A673 (cell line): ENCODE measurements at regions not wholly inside any gene's neighbourhood (a gene's known extent, or its start where the extent isn't known, plus 50 kb on each side); places are given as distances from the start of the nearest gene placed in this dataset.

Experiments
- BruUV-seq: library from RNA; stranded (reverse); fragments of 400-500 nt; replicated peaks from 2 replicates; lab custom pipeline; 2021; lab: Mats Ljungman, UMichigan
- CTCF ChIA-PET: fragments of 300-600 bp; sonication (Branson Sonifier 250); formaldehyde crosslinking; loops from one replicate; lab custom pipeline; 2022; ENCODE audit warnings: antibody characterized with exemption; lab: Charles Lee
- POLR2A ChIA-PET: fragments of 300-600 bp; sonication (Branson Sonifier 250); formaldehyde crosslinking; loops from one replicate; lab custom pipeline; 2022; ENCODE audit warnings: antibody characterized with exemption; ENCODE audit not compliant: low non-redundant PET; lab: Charles Lee
- DNase-seq: peaks from one replicate; pipeline ENCODE4 v3.0.0-alpha.2; 2015; ENCODE audit warnings: low spot score
- H3K27ac ChIP-seq: fragments of 200-600 bp; sonication (generic); 2 replicates; pipeline ENCODE4 v1.5.1; 2016; ENCODE audit warnings: mixed run types, low read depth, mild to moderate bottlenecking, mixed read lengths, antibody characterized with exemption, low read length; ENCODE audit not compliant: poor library complexity, severe bottlenecking
- H3K27me3 ChIP-seq: fragments of 200-600 bp; sonication (generic); replicated peaks from 2 replicates; pipeline ENCODE4 v1.6.1; 2017; ENCODE audit warnings: mixed run types, low read depth, mild to moderate bottlenecking, mixed read lengths, antibody characterized with exemption, low read length; ENCODE audit not compliant: insufficient read depth, poor library complexity
- H3K36me3 ChIP-seq: fragments of 200-600 bp; sonication (generic); 2 replicates; pipeline ENCODE4 v1.6.1; 2016; ENCODE audit warnings: mixed run types, mild to moderate bottlenecking, mixed read lengths, antibody characterized with exemption, low read length; ENCODE audit not compliant: insufficient read depth, poor library complexity, severe bottlenecking
- H3K4me1 ChIP-seq: fragments of 200-600 bp; sonication (generic); 2 replicates; pipeline ENCODE4 v1.6.1; 2017; ENCODE audit warnings: mixed run types, mild to moderate bottlenecking, mixed read lengths, antibody characterized with exemption, low read length; ENCODE audit not compliant: insufficient read depth, poor library complexity, severe bottlenecking
- H3K4me3 ChIP-seq: fragments of 200-600 bp; sonication (generic); 2 replicates; pipeline ENCODE4 v1.5.1; 2016; ENCODE audit warnings: low read depth, mixed run types, mild to moderate bottlenecking, mixed read lengths, low read length; ENCODE audit not compliant: poor library complexity, severe bottlenecking
- H3K9me3 ChIP-seq: fragments of 200-600 bp; sonication (generic); 2 replicates; pipeline ENCODE4 v1.6.1; 2016; ENCODE audit warnings: mixed run types, low read depth, mild to moderate bottlenecking, mixed read lengths, antibody characterized with exemption, low read length; ENCODE audit not compliant: poor library complexity, severe bottlenecking
- CTCF ChIP-seq: fragments of 300-800, 200-600 bp; sonication (generic); conservative IDR thresholded peaks from 2 replicates; pipeline ENCODE4 v1.5.1; 2017; ENCODE audit warnings: low read depth, mild to moderate bottlenecking, antibody characterized with exemption, low read length, moderate library complexity, mixed read lengths
- EZH2 ChIP-seq: fragments of 200-600 bp; sonication (generic); IDR thresholded peaks from 2 replicates; pipeline ENCODE4 v1.6.1; 2017; ENCODE audit warnings: borderline replicate concordance, low read depth, mild to moderate bottlenecking, mixed read lengths, antibody characterized with exemption, low read length; ENCODE audit not compliant: poor library complexity, severe bottlenecking
- intact Hi-C: fragments of 100-400 bp; cut with micrococcal nuclease; formaldehyde crosslinking; loops from one replicate; pipeline ENCODE4 v1.10.0; 2022; ENCODE audit not compliant: unreplicated experiment

DNA sequence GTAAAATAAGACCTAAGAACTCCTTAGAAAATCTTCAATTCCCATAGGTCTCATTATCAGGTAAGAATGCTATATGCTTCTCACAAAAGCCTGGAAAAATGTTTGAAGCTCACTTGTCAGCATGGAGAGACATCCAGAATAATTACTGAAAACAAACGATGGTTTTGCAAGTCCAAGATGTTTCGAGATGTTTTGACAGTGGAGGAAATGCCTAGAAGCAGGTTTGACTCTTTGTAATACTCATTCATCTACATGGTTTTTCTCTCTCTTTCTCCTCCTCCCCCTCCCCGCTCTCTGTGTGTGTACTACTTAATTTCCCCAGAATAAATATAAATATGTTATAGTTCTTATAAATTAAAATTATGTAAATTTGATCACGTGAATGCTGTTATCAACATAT is 131.9 kb upstream of the NR3C2 start:
- Histone ChIP-seq H3K36me3 (no peaks in the 10 kb centered on the region), H3K9me3 (no peaks in the 10 kb centered on the region), H3K27me3 (no peaks in the 10 kb centered on the region), H3K4me1 (no peaks in the 10 kb centered on the region), H3K4me3 (no peak overlapping the region), H3K27ac (no peak overlapping the region)
- TF ChIP-seq CTCF = no peak
- no peak for TF ChIP-seq EZH2
- ChIA-PET POLR2A (no interaction called here), CTCF (no interaction called here)
- intact Hi-C loops = no loop called here
- no peak for DNase-seq
- no TSS peak for BruUV-seq

GRCh38 chr4:148573296-148573695 is 131.1 kb upstream of the NR3C2 start:
- no TSS peak for BruUV-seq
- DNase-seq = no peak
- POLR2A ChIA-PET = interaction anchor here (0.5 kb wide), 1 partner anchor 290 kb away, joined by 15 read pairs; no protein-coding TSS in a partner anchor
- no peak for TF ChIP-seq CTCF
- TF ChIP-seq EZH2 = no peak
- Histone ChIP-seq H3K36me3 (no peaks in the 10 kb centered on the region), H3K9me3 (no peaks in the 10 kb centered on the region), H3K4me3 (no peak overlapping the region), H3K27ac (no peak overlapping the region), H3K4me1 (no peaks in the 10 kb centered on the region), H3K27me3 (no peaks in the 10 kb centered on the region)
- CTCF ChIA-PET = no interaction called here
- intact Hi-C loops = no loop called here

DNA sequence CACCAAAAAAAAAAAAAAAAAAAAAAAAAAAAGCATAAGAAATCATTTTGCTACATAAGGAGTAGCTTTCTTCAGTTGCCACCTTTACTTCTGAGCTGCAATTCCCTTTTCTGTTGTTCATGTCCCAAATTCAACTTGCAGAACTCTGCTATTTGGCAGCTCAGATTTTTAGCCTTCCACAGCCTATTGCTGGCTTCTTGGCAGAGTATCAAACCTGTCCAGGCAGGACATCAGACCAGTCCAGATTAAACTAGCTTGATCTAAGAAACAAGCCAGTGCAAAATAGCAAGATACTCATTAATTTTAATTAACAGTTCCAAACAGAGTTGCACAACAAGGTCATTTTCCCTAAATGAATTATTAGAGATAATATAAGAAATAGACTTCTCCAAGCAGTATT is 123.6 kb upstream of the NR3C2 start:
- Histone ChIP-seq H3K27me3 (no peaks in the 10 kb centered on the region), H3K4me1 (no peaks in the 10 kb centered on the region), H3K36me3 (no peaks in the 10 kb centered on the region), H3K9me3 (no peaks in the 10 kb centered on the region), H3K27ac (no peak overlapping the region), H3K4me3 (no peak overlapping the region)
- DNase-seq = no peak
- BruUV-seq = no TSS peak
- ChIA-PET CTCF (no interaction called here), POLR2A (no interaction called here)
- intact Hi-C loops = no loop called here
- no peak for TF ChIP-seq EZH2
- no peak for TF ChIP-seq CTCF
